Peyer's patch (tissue), 4 donors: ENCODE measurements at regions not wholly inside any gene's neighbourhood (a gene's known extent, or its start where the extent isn't known, plus 50 kb on each side); places are given as distances from the start of the nearest gene placed in this dataset.

Experiments
- POLR2A ChIP-seq, 2 donors: fragments of 450-650 bp; IDR thresholded peaks; one replicate each; pipeline ENCODE4 v1.5.1; 2017; ENCODE audit warnings: antibody characterized with exemption in 2 of 2, mild to moderate bottlenecking in 2 of 2, moderate library complexity in 2 of 2
- TF ChIP-seq, protein P1 (sequence below), 6 experiments: fragments of 450-650 bp in 4 of 6; fragments of 200-600 bp in 2 of 6; sonication (generic) in 1 of 6; IDR thresholded peaks; one replicate each; pipeline ENCODE4 v1.5.1; 2017 to 2019; ENCODE audit warnings: antibody characterized with exemption in 6 of 6, mild to moderate bottlenecking in 3 of 6, moderate library complexity in 1 of 6

GRCh38 chr20:51893723-51894122 lies 91.4 kb upstream of the SALL4 start:
- TF ChIP-seq, protein P1, sequence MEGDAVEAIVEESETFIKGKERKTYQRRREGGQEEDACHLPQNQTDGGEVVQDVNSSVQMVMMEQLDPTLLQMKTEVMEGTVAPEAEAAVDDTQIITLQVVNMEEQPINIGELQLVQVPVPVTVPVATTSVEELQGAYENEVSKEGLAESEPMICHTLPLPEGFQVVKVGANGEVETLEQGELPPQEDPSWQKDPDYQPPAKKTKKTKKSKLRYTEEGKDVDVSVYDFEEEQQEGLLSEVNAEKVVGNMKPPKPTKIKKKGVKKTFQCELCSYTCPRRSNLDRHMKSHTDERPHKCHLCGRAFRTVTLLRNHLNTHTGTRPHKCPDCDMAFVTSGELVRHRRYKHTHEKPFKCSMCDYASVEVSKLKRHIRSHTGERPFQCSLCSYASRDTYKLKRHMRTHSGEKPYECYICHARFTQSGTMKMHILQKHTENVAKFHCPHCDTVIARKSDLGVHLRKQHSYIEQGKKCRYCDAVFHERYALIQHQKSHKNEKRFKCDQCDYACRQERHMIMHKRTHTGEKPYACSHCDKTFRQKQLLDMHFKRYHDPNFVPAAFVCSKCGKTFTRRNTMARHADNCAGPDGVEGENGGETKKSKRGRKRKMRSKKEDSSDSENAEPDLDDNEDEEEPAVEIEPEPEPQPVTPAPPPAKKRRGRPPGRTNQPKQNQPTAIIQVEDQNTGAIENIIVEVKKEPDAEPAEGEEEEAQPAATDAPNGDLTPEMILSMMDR (IDR thresholded peaks at IDR 0.05) = no peak
- no peak for TF ChIP-seq POLR2A (IDR thresholded peaks at IDR 0.05)
